ENCODE measurements at regions not wholly inside any gene's neighbourhood (a gene's known extent, or its start where the extent isn't known, plus 50 kb on each side); places are given as distances from the start of the nearest gene placed in this dataset.
"Not testable (repeated sequence)": the region's sequence is repeated elsewhere in the genome, so short reads cannot be mapped to it uniquely, and the experiment has no call there.

- no peak for DNase-seq (ENCODE audit: low read depth in 2 of 2)
Observed at GRCh38 chr21:35204125-35204524, 155.0 kb upstream of the RUNX1 start.

GRCh38 chr21:35203093-35203977 lies 154.2 kb upstream of the RUNX1 start:
- DNase-seq (ENCODE audit: low read depth in 2 of 2), result no peak

- no peak for DNase-seq (ENCODE audit: low read depth in 2 of 2)
Observed at GRCh38 chr21:35202431-35202830, 153.3 kb upstream of the RUNX1 start.

GRCh38 chr21:35201799-35202198 lies 152.7 kb upstream of the RUNX1 start:
- no peak for DNase-seq (ENCODE audit: low read depth in 2 of 2)

- DNase-seq (ENCODE audit: low read depth in 2 of 2), result no peak
Observed at GRCh38 chr21:35201288-35201687, 152.2 kb upstream of the RUNX1 start.

- no peak for DNase-seq (ENCODE audit: low read depth in 2 of 2)
Observed at GRCh38 chr21:35199733-35200015, 150.6 kb upstream of the RUNX1 start.

- no peak for DNase-seq (ENCODE audit: low read depth in 2 of 2)
Observed at GRCh38 chr21:35198982-35199732, 150.1 kb upstream of the RUNX1 start.

- DNase-seq (ENCODE audit: low read depth in 2 of 2), result no peak
Observed at GRCh38 chr21:35198565-35198964, 149.5 kb upstream of the RUNX1 start.

- DNase-seq (ENCODE audit: low read depth in 2 of 2), result no peak
Observed at GRCh38 chr21:35197992-35198431, 148.9 kb upstream of the RUNX1 start.

GRCh38 chr21:35197191-35197590 lies 148.1 kb upstream of the RUNX1 start:
- no peak for DNase-seq (ENCODE audit: low read depth in 2 of 2)

- no peak for DNase-seq (ENCODE audit: low read depth in 2 of 2)
Observed at GRCh38 chr21:35196128-35196527, 147.0 kb upstream of the RUNX1 start.

GRCh38 chr21:35195232-35195631 lies 146.1 kb upstream of the RUNX1 start:
- DNase-seq (ENCODE audit: low read depth in 2 of 2), result no peak

GRCh38 chr21:35191754-35192153 lies 142.7 kb upstream of the RUNX1 start:
- DNase-seq (ENCODE audit: low read depth in 2 of 2), result no peak

- no peak for DNase-seq (ENCODE audit: low read depth in 2 of 2)
Observed at GRCh38 chr21:35191128-35191527, 142.0 kb upstream of the RUNX1 start.

GRCh38 chr21:35190201-35190701 lies 141.1 kb upstream of the RUNX1 start:
- DNase-seq (ENCODE audit: low read depth in 2 of 2), result no peak

GRCh38 chr21:35189077-35189863 lies 140.2 kb upstream of the RUNX1 start:
- DNase-seq (ENCODE audit: low read depth in 2 of 2), result no peak

GRCh38 chr21:35183389-35183788 lies 134.3 kb upstream of the RUNX1 start:
- not testable (repeated sequence) for DNase-seq (ENCODE audit: low read depth in 2 of 2)

GRCh38 chr21:35179990-35180540 lies 131.0 kb upstream of the RUNX1 start:
- no peak for DNase-seq (ENCODE audit: low read depth in 2 of 2)

GRCh38 chr21:35178827-35179226 lies 129.7 kb upstream of the RUNX1 start:
- no peak for DNase-seq (ENCODE audit: low read depth in 2 of 2)

- no peak for DNase-seq (ENCODE audit: low read depth in 2 of 2)
Observed at GRCh38 chr21:35178098-35178497, 129.0 kb upstream of the RUNX1 start.

- no peak for DNase-seq (ENCODE audit: low read depth in 2 of 2)
Observed at GRCh38 chr21:35172231-35172630, 123.1 kb upstream of the RUNX1 start.

GRCh38 chr21:35171385-35171784 lies 122.3 kb upstream of the RUNX1 start:
- no peak for DNase-seq (ENCODE audit: low read depth in 2 of 2)

Measured in stimulated activated CD8-positive, alpha-beta memory T cell treated with anti-CD3 and anti-CD28 coated beads, Interleukin-2, amount 100 ng/mL, for 1 hour (primary cell).